ENCODE measurements at regions not wholly inside any gene's neighbourhood (a gene's known extent, or its start where the extent isn't known, plus 50 kb on each side); places are given as distances from the start of the nearest gene placed in this dataset.
A peak's percentile ranks its signal among the peaks of the same experiment; 100 is the strongest.

- no peak for TF ChIP-seq CTCF (IDR thresholded peaks at IDR 0.05; ENCODE audit: insufficient read depth, low read depth, low read length, missing control alignments)
- H3K4me3 ChIP-seq (ENCODE audit: low read depth, low read length): no peak overlapping the region
- no peak for DNase-seq (ENCODE audit: low read depth)
These were observed 250.3 kb upstream of the UBE2E2 start for GRCh38 chr3:22952860-22953259.

- no peak for TF ChIP-seq CTCF (IDR thresholded peaks at IDR 0.05; ENCODE audit: insufficient read depth, low read depth, low read length, missing control alignments)
- DNase-seq (ENCODE audit: low read depth): peak; percentile 78
- no peak overlapping the region for H3K4me3 ChIP-seq (ENCODE audit: low read depth, low read length)
These were observed 243.5 kb upstream of the UBE2E2 start for GRCh38 chr3:22959593-22959992.

GRCh38 chr3:22960105-22960984 lies 242.8 kb upstream of the UBE2E2 start:
- no peak overlapping the region for H3K4me3 ChIP-seq (ENCODE audit: low read depth, low read length)
- DNase-seq (ENCODE audit: low read depth): peak; percentile 65

GRCh38 chr3:22962244-22962643 lies 240.9 kb upstream of the UBE2E2 start:
- DNase-seq (ENCODE audit: low read depth): no peak
- no peak for TF ChIP-seq CTCF (IDR thresholded peaks at IDR 0.05; ENCODE audit: insufficient read depth, low read depth, low read length, missing control alignments)
- H3K4me3 ChIP-seq (ENCODE audit: low read depth, low read length): no peak overlapping the region

More at GRCh38 chr3:22960105-22960984, 242.8 kb upstream of the UBE2E2 start:
- peak; percentile 67 for TF ChIP-seq CTCF (IDR thresholded peaks at IDR 0.05; ENCODE audit: insufficient read depth, low read depth, low read length, missing control alignments)

GRCh38 chr3:22966349-22966748 lies 236.8 kb upstream of the UBE2E2 start:
- no peak overlapping the region for H3K4me3 ChIP-seq (ENCODE audit: low read depth, low read length)
- DNase-seq (ENCODE audit: low read depth): no peak
- TF ChIP-seq CTCF (IDR thresholded peaks at IDR 0.05; ENCODE audit: insufficient read depth, low read depth, low read length, missing control alignments): no peak

- no peak for DNase-seq (ENCODE audit: low read depth)
- no peak overlapping the region for H3K4me3 ChIP-seq (ENCODE audit: low read depth, low read length)
- TF ChIP-seq CTCF (IDR thresholded peaks at IDR 0.05; ENCODE audit: insufficient read depth, low read depth, low read length, missing control alignments): no peak
These were observed 233.9 kb upstream of the UBE2E2 start for GRCh38 chr3:22969276-22969675.

- DNase-seq (ENCODE audit: low read depth): no peak
These were observed 231.6 kb upstream of the UBE2E2 start for GRCh38 chr3:22971497-22971896.

More at GRCh38 chr3:22971497-22971896, 231.6 kb upstream of the UBE2E2 start:
- no peak for TF ChIP-seq CTCF (IDR thresholded peaks at IDR 0.05; ENCODE audit: insufficient read depth, low read depth, low read length, missing control alignments)
- H3K4me3 ChIP-seq (ENCODE audit: low read depth, low read length): no peak overlapping the region
